ENCODE measurements at regions not wholly inside any gene's neighbourhood (a gene's known extent, or its start where the extent isn't known, plus 50 kb on each side); places are given as distances from the start of the nearest gene placed in this dataset.

- Histone ChIP-seq H3K36me3 (ENCODE audit: control insufficient read depth, insufficient read depth, low read length) (no peaks in the 10 kb centered on the region), H3K4me3 (ENCODE audit: low read depth, low read length) (no peak overlapping the region), H3K27me3 (ENCODE audit: control insufficient read depth, insufficient read depth, low read length) (no peaks in the 10 kb centered on the region)
- POLR2A ChIA-PET = no interaction called here
- no peak for DNase-seq (ENCODE audit: low read depth)
- CTCF ChIA-PET = no interaction called here
- TF ChIP-seq CTCF (IDR thresholded peaks at IDR 0.05; ENCODE audit: insufficient read depth, low read depth, low read length) = no peak
Measured at GRCh38 chr7:11914645-11915044, 82.6 kb upstream of the THSD7A start.

- POLR2A ChIA-PET = no interaction called here
- no peak for DNase-seq (ENCODE audit: low read depth)
Measured at GRCh38 chr7:11923376-11923930, 91.5 kb upstream of the THSD7A start.

GRCh38 chr7:11931307-11931706 is 99.3 kb upstream of the THSD7A start:
- ChIA-PET POLR2A (no interaction called here), CTCF (no interaction called here)
- TF ChIP-seq CTCF (IDR thresholded peaks at IDR 0.05; ENCODE audit: insufficient read depth, low read depth, low read length) = no peak
- H3K27me3 ChIP-seq (ENCODE audit: control insufficient read depth, insufficient read depth, low read length) = no peaks in the 10 kb centered on the region
- DNase-seq (ENCODE audit: low read depth) = no peak
- H3K4me3 ChIP-seq (ENCODE audit: low read depth, low read length) = no peak overlapping the region
- no peaks in the 10 kb centered on the region for H3K36me3 ChIP-seq (ENCODE audit: control insufficient read depth, insufficient read depth, low read length)

More at GRCh38 chr7:11923376-11923930, 91.5 kb upstream of the THSD7A start:
- CTCF ChIA-PET = no interaction called here
- Histone ChIP-seq H3K36me3 (ENCODE audit: control insufficient read depth, insufficient read depth, low read length) (no peaks in the 10 kb centered on the region), H3K27me3 (ENCODE audit: control insufficient read depth, insufficient read depth, low read length) (no peaks in the 10 kb centered on the region), H3K4me3 (ENCODE audit: low read depth, low read length) (no peak overlapping the region)
- TF ChIP-seq CTCF (IDR thresholded peaks at IDR 0.05; ENCODE audit: insufficient read depth, low read depth, low read length) = no peak

- TF ChIP-seq CTCF (IDR thresholded peaks at IDR 0.05; ENCODE audit: insufficient read depth, low read depth, low read length) = no peak
- no peak for DNase-seq (ENCODE audit: low read depth)
- CTCF ChIA-PET = no interaction called here
- Histone ChIP-seq H3K4me3 (ENCODE audit: low read depth, low read length) (no peak overlapping the region), H3K36me3 (ENCODE audit: control insufficient read depth, insufficient read depth, low read length) (no peaks in the 10 kb centered on the region), H3K27me3 (ENCODE audit: control insufficient read depth, insufficient read depth, low read length) (no peaks in the 10 kb centered on the region)
- POLR2A ChIA-PET = no interaction called here
Measured at GRCh38 chr7:11934796-11935195, 102.8 kb upstream of the THSD7A start.

DNA sequence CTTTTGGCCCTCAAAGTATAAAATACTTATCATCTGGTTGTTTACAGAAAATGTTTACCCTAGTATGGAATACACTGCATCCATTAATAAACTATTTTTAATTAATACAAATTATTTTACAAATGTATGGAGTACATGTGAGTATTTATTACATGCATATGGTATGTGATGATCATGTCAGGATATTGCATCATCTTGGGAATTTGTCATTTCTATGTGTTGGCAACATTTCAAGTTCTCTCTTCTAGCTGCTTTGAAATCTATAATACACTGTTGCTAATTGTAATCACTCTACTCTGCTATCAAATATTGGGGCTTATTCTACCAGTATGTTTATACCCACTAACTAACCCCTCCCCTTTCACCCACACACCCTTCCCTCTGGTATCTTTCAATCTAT is 103.9 kb upstream of the THSD7A start:
- TF ChIP-seq CTCF (IDR thresholded peaks at IDR 0.05; ENCODE audit: insufficient read depth, low read depth, low read length) = no peak
- DNase-seq (ENCODE audit: low read depth) = no peak
- Histone ChIP-seq H3K4me3 (ENCODE audit: low read depth, low read length) (no peak overlapping the region), H3K36me3 (ENCODE audit: control insufficient read depth, insufficient read depth, low read length) (no peaks in the 10 kb centered on the region), H3K27me3 (ENCODE audit: control insufficient read depth, insufficient read depth, low read length) (no peaks in the 10 kb centered on the region)
- ChIA-PET POLR2A (no interaction called here), CTCF (no interaction called here)
